Liver (tissue), 7 donors: ENCODE measurements at regions not wholly inside any gene's neighbourhood (a gene's known extent, or its start where the extent isn't known, plus 50 kb on each side); places are given as distances from the start of the nearest gene placed in this dataset.

Experiments used
- DNase-seq: peaks from one replicate; pipeline ENCODE4 v3.0.0-alpha.2; 2017; ENCODE audit warnings: low spot score
- H3K27ac ChIP-seq, 2 donors: one replicate each; pipeline ENCODE4 v1.7.0; 2013; ENCODE audit warnings: inconsistent platforms in 2 of 2, low read length in 2 of 2, control low read depth in 1 of 2, low read depth in 1 of 2, mild to moderate bottlenecking in 1 of 2
- H3K27me3 ChIP-seq, 4 donors: one replicate each; pipeline versions ENCODE4 v1.6.1 to v1.7.0; 2013; ENCODE audit warnings: low read length in 3 of 4, inconsistent platforms in 1 of 4, mild to moderate bottlenecking in 1 of 4, moderate library complexity in 1 of 4; ENCODE audit not compliant: control insufficient read depth in 4 of 4, insufficient read depth in 4 of 4
- H3K36me3 ChIP-seq, 4 donors: one replicate each; pipeline versions ENCODE4 v1.6.1 to v1.7.0; 2013; ENCODE audit warnings: low read length in 3 of 4, mild to moderate bottlenecking in 3 of 4, low read depth in 1 of 4, moderate library complexity in 1 of 4; ENCODE audit not compliant: control insufficient read depth in 4 of 4, insufficient read depth in 3 of 4
- H3K4me1 ChIP-seq, 4 donors: one replicate each; pipeline versions ENCODE4 v1.6.1 to v1.7.0; 2013; ENCODE audit warnings: low read length in 3 of 4, mild to moderate bottlenecking in 3 of 4, moderate library complexity in 1 of 4; ENCODE audit not compliant: control insufficient read depth in 4 of 4, insufficient read depth in 4 of 4
- H3K4me3 ChIP-seq, 3 donors: one replicate each; pipeline versions ENCODE4 v1.6.1 to v1.7.0; 2013; ENCODE audit warnings: low read length in 3 of 3, control low read depth in 1 of 3, low read depth in 1 of 3, mild to moderate bottlenecking in 1 of 3
- H3K9ac ChIP-seq, 2 donors: one replicate each; pipeline ENCODE4 v1.7.0; 2013; ENCODE audit warnings: low read length in 2 of 2, mild to moderate bottlenecking in 2 of 2, moderate library complexity in 2 of 2, control low read depth in 1 of 2, low read depth in 1 of 2
- H3K9me3 ChIP-seq, 4 donors: one replicate each; pipeline versions ENCODE4 v1.6.1 to v1.7.0; 2013; ENCODE audit warnings: low read length in 3 of 4; ENCODE audit not compliant: control insufficient read depth in 4 of 4
- EGR1 ChIP-seq, 2 donors: IDR thresholded peaks; 2 replicates each; pipeline ENCODE4 v1.6.1; 2016 to 2018; ENCODE audit warnings: antibody characterized with exemption in 2 of 2, low read depth in 2 of 2
- FOXA1 ChIP-seq: IDR thresholded peaks from 2 replicates; pipeline ENCODE4 v1.6.1; 2016; ENCODE audit warnings: antibody characterized with exemption
- FOXA2 ChIP-seq: IDR thresholded peaks from 2 replicates; pipeline ENCODE4 v1.6.1; 2016; ENCODE audit warnings: antibody characterized with exemption
- GABPA ChIP-seq, 2 donors: IDR thresholded peaks in 1 of 2; conservative IDR thresholded peaks in 1 of 2; 2 replicates each; pipeline ENCODE4 v1.6.1; 2016; ENCODE audit warnings: antibody characterized with exemption in 2 of 2, mild to moderate bottlenecking in 1 of 2, moderate library complexity in 1 of 2
- HNF4A ChIP-seq, 2 donors: conservative IDR thresholded peaks; 2 replicates each; pipeline ENCODE4 v1.6.1; 2016; ENCODE audit warnings: antibody characterized with exemption in 2 of 2, mild to moderate bottlenecking in 2 of 2
- HNF4G ChIP-seq: IDR thresholded peaks from 2 replicates; pipeline ENCODE4 v1.6.1; 2016; ENCODE audit warnings: antibody characterized with exemption
- NR2F2 ChIP-seq: IDR thresholded peaks from 2 replicates; pipeline ENCODE4 v1.6.1; 2016; ENCODE audit warnings: antibody characterized with exemption
- RAD21 ChIP-seq, 2 donors: IDR thresholded peaks; 2 replicates each; pipeline ENCODE4 v1.6.1; 2016; ENCODE audit warnings: antibody characterized with exemption in 2 of 2, mild to moderate bottlenecking in 2 of 2
- RXRA ChIP-seq, 2 donors: IDR thresholded peaks; 2 replicates each; pipeline ENCODE4 v1.6.1; 2017 to 2018; ENCODE audit warnings: antibody characterized with exemption in 2 of 2, mild to moderate bottlenecking in 1 of 2
- SP1 ChIP-seq: IDR thresholded peaks from 2 replicates; pipeline ENCODE4 v1.6.1; 2018; ENCODE audit warnings: antibody characterized with exemption, mild to moderate bottlenecking
- TAF1 ChIP-seq: conservative IDR thresholded peaks from 2 replicates; pipeline ENCODE4 v1.6.1; 2016; ENCODE audit warnings: antibody characterized with exemption, mild to moderate bottlenecking
- YY1 ChIP-seq: IDR thresholded peaks from 2 replicates; pipeline ENCODE4 v1.6.1; 2016; ENCODE audit warnings: antibody characterized with exemption, mild to moderate bottlenecking
- WGBS: extraction: QIAGEN DNeasy Blood & Tissue Kit; methylation state at CpG from one replicate; pipeline ENCODE4 v1.1.7; 2013; 5-methylcytosine and 5-hydroxymethylcytosine counted together
- TF ChIP-seq, protein P1 (sequence below): IDR thresholded peaks from 2 replicates; pipeline ENCODE4 v1.6.1; 2016; ENCODE audit warnings: antibody characterized with exemption
- TF ChIP-seq, protein P2 (sequence below): IDR thresholded peaks from 2 replicates; pipeline ENCODE4 v1.6.1; 2016; ENCODE audit warnings: antibody characterized with exemption
- TF ChIP-seq, protein P3 (sequence below): IDR thresholded peaks from 2 replicates; pipeline ENCODE4 v1.6.1; 2016; ENCODE audit warnings: antibody characterized with exemption
- TF ChIP-seq, protein P4 (sequence below): IDR thresholded peaks from 2 replicates; pipeline ENCODE4 v1.6.1; 2016; ENCODE audit warnings: antibody characterized with exemption, mild to moderate bottlenecking
- donor health status: healthy.
- donor health status: healthy.
- donor health status: healthy.
- donor health status: healthy.

DNA sequence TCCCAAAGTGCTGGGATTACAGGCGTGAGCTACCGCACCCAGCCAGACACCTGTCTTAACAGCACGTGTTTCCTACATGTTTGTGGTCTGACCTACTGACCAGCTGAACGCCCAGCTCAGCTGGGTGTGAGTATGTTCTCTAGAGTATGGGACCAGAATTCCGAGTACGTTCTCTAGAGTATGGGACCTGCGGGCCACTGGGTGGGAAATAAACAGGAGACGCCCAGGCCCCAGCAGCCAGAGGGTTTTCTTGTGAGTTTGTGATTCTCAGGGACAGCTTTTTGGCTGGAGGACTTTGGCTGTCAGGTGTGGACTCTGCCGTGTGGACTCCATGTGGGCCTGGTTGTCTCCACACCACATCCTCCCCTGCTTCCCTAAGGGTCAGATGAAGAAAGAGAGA, 87.3 kb downstream of the CHRD start:
- H3K9ac ChIP-seq, result no peak overlapping the region
- no peak for TF ChIP-seq RXRA (IDR thresholded peaks at IDR 0.05)
- TF ChIP-seq HNF4A (conservative IDR thresholded peaks at IDR 0.05), result no peak
- TF ChIP-seq HNF4G, result no peak
- TF ChIP-seq NR2F2, result no peak
- TF ChIP-seq RAD21 (IDR thresholded peaks at IDR 0.05), result no peak
- no peak for TF ChIP-seq FOXA2
- no peak for TF ChIP-seq FOXA1
- TF ChIP-seq YY1, result no peak
- TF ChIP-seq, protein P1, sequence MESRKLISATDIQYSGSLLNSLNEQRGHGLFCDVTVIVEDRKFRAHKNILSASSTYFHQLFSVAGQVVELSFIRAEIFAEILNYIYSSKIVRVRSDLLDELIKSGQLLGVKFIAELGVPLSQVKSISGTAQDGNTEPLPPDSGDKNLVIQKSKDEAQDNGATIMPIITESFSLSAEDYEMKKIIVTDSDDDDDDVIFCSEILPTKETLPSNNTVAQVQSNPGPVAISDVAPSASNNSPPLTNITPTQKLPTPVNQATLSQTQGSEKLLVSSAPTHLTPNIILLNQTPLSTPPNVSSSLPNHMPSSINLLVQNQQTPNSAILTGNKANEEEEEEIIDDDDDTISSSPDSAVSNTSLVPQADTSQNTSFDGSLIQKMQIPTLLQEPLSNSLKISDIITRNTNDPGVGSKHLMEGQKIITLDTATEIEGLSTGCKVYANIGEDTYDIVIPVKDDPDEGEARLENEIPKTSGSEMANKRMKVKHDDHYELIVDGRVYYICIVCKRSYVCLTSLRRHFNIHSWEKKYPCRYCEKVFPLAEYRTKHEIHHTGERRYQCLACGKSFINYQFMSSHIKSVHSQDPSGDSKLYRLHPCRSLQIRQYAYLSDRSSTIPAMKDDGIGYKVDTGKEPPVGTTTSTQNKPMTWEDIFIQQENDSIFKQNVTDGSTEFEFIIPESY, result no peak
- TF ChIP-seq, protein P2, sequence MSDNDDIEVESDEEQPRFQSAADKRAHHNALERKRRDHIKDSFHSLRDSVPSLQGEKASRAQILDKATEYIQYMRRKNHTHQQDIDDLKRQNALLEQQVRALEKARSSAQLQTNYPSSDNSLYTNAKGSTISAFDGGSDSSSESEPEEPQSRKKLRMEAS, result no peak
- TF ChIP-seq, protein P3, sequence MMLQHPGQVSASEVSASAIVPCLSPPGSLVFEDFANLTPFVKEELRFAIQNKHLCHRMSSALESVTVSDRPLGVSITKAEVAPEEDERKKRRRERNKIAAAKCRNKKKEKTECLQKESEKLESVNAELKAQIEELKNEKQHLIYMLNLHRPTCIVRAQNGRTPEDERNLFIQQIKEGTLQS, result no peak
- no peak for TF ChIP-seq GABPA (IDR thresholded peaks at IDR 0.05 in 1 of 2, conservative IDR thresholded peaks at IDR 0.05 in 1 of 2)
- TF ChIP-seq EGR1 (IDR thresholded peaks at IDR 0.05; ENCODE audit: low read depth in 2 of 2), result no peak
- TF ChIP-seq, protein P4, sequence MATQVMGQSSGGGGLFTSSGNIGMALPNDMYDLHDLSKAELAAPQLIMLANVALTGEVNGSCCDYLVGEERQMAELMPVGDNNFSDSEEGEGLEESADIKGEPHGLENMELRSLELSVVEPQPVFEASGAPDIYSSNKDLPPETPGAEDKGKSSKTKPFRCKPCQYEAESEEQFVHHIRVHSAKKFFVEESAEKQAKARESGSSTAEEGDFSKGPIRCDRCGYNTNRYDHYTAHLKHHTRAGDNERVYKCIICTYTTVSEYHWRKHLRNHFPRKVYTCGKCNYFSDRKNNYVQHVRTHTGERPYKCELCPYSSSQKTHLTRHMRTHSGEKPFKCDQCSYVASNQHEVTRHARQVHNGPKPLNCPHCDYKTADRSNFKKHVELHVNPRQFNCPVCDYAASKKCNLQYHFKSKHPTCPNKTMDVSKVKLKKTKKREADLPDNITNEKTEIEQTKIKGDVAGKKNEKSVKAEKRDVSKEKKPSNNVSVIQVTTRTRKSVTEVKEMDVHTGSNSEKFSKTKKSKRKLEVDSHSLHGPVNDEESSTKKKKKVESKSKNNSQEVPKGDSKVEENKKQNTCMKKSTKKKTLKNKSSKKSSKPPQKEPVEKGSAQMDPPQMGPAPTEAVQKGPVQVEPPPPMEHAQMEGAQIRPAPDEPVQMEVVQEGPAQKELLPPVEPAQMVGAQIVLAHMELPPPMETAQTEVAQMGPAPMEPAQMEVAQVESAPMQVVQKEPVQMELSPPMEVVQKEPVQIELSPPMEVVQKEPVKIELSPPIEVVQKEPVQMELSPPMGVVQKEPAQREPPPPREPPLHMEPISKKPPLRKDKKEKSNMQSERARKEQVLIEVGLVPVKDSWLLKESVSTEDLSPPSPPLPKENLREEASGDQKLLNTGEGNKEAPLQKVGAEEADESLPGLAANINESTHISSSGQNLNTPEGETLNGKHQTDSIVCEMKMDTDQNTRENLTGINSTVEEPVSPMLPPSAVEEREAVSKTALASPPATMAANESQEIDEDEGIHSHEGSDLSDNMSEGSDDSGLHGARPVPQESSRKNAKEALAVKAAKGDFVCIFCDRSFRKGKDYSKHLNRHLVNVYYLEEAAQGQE, result no peak
- TF ChIP-seq SP1, result no peak
- no peaks in the 10 kb centered on the region for H3K4me1 ChIP-seq
- no peaks in the 10 kb centered on the region for H3K9me3 ChIP-seq
- 79% methylated on average over 9 of the region's 9 CpGs for WGBS
- H3K4me3 ChIP-seq, result no peak overlapping the region
- no peak overlapping the region for H3K27ac ChIP-seq
- H3K36me3 ChIP-seq, result no peaks in the 10 kb centered on the region
- no peak for DNase-seq
- H3K27me3 ChIP-seq, result peaks cover 0 to 3% (median 0%) of the 10 kb centered on the region in 4 donors

DNA sequence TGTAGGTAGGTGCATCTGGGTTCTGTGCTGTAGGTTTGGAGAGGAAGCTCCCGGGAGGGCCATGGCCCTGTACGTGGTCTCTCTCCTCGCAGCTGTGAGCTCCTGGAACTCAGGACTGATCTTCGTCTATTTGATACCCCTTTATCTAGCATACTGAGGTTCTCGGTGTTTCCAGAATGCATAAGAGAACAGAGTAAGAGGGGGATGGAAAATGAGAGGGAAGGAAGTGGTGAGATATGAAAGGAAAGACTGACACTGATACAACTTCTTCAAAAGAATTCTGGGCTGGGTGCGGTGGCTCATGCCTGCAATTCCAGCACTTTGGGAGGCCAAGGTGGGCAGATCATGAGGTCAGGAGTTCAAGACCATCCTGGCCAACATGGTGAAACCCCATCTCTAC, 90.7 kb downstream of the CHRD start:
- no peak for TF ChIP-seq HNF4G
- no peak for TF ChIP-seq TAF1
- TF ChIP-seq HNF4A (conservative IDR thresholded peaks at IDR 0.05), result no peak
- TF ChIP-seq EGR1 (IDR thresholded peaks at IDR 0.05; ENCODE audit: low read depth in 2 of 2), result no peak
- TF ChIP-seq NR2F2, result no peak
- TF ChIP-seq, protein P3, result no peak
- no peak for TF ChIP-seq FOXA2
- Histone ChIP-seq H3K36me3 (no peaks in the 10 kb centered on the region), H3K9me3 (no peaks in the 10 kb centered on the region), H3K4me1 (no peaks in the 10 kb centered on the region), H3K27ac (no peak overlapping the region), H3K9ac (no peak overlapping the region), H3K4me3 (no peak overlapping the region), H3K27me3 (peaks cover 0 to 3% (median 1%) of the 10 kb centered on the region in 4 donors)
- DNase-seq, result no peak
- 58% methylated on average over 6 of the region's 6 CpGs for WGBS
